Fibroblast of lung (primary cell): ENCODE measurements at regions not wholly inside any gene's neighbourhood (a gene's known extent, or its start where the extent isn't known, plus 50 kb on each side); places are given as distances from the start of the nearest gene placed in this dataset.

Experiments
- DNase-seq, 2 donors: peaks; one replicate each; pipeline versions ENCODE4 v3.0.0 to v3.0.0-alpha.2; 2010; ENCODE audit warnings: low read depth in 2 of 2
- H2AFZ ChIP-seq: 2 replicates; pipeline ENCODE4 v1.5.1; 2012; ENCODE audit warnings: low read length, control low read depth, inconsistent platforms
- H3K27ac ChIP-seq: 2 replicates; pipeline ENCODE4 v1.5.1; 2011; ENCODE audit warnings: low read length, control low read depth; ENCODE audit not compliant: insufficient read depth
- H3K27me3 ChIP-seq: 2 replicates; pipeline ENCODE4 v1.5.1; 2011; ENCODE audit warnings: mild to moderate bottlenecking, low read length; ENCODE audit not compliant: control insufficient read depth, insufficient read depth
- H3K36me3 ChIP-seq: 2 replicates; pipeline ENCODE4 v1.5.1; 2011; ENCODE audit warnings: low read length; ENCODE audit not compliant: control insufficient read depth, insufficient read depth
- H3K4me1 ChIP-seq: 2 replicates; pipeline ENCODE4 v1.5.1; 2011; ENCODE audit warnings: low read length; ENCODE audit not compliant: control insufficient read depth, insufficient read depth; ENCODE audit errors: extremely low read depth
- H3K4me2 ChIP-seq: 2 replicates; pipeline ENCODE4 v1.5.1; 2011; ENCODE audit warnings: low read length, control low read depth; ENCODE audit not compliant: insufficient read depth; ENCODE audit errors: extremely low read depth
- H3K4me3 ChIP-seq, 4 experiments: fragments of 200-600 bp in 1 of 4; sonication (generic) in 1 of 4; replicated peaks in 1 of 4; 2 replicates each; pipeline ENCODE4 v1.5.1; 2011 to 2016; ENCODE audit warnings: low read length in 4 of 4, low read depth in 3 of 4, mild to moderate bottlenecking in 3 of 4, control low read depth in 2 of 4, inconsistent platforms in 1 of 4, mixed read lengths in 1 of 4; ENCODE audit not compliant: insufficient read depth in 1 of 4; ENCODE audit errors: control extremely low read depth in 1 of 4
- H3K79me2 ChIP-seq: 2 replicates; pipeline ENCODE4 v1.5.1; 2012; ENCODE audit warnings: mild to moderate bottlenecking, low read length, inconsistent platforms; ENCODE audit not compliant: control insufficient read depth, insufficient read depth
- H3K9ac ChIP-seq: 2 replicates; pipeline ENCODE4 v1.5.1; 2011; ENCODE audit warnings: mild to moderate bottlenecking, low read length, control low read depth; ENCODE audit not compliant: insufficient read depth
- H3K9me3 ChIP-seq: 2 replicates; pipeline ENCODE4 v1.5.1; 2012; ENCODE audit warnings: low read depth, low read length; ENCODE audit not compliant: control insufficient read depth, insufficient read depth
- H4K20me1 ChIP-seq: 2 replicates; pipeline ENCODE4 v1.5.1; 2011; ENCODE audit warnings: low read length; ENCODE audit not compliant: control insufficient read depth, insufficient read depth; ENCODE audit errors: extremely low read depth
- EZH2 ChIP-seq: IDR thresholded peaks from 2 replicates; pipeline ENCODE4 v1.5.1; 2012; ENCODE audit warnings: low read length, control low read depth, mild to moderate bottlenecking; ENCODE audit errors: missing control alignments
- TF ChIP-seq, protein P1 (sequence below), 2 donors: IDR thresholded peaks in 1 of 2; conservative IDR thresholded peaks in 1 of 2; 1 replicate in 1 of 2; 2 replicates in 1 of 2; pipeline ENCODE4 v1.5.1; 2011 to 2012; ENCODE audit warnings: low read length in 2 of 2, control low read depth in 1 of 2, inconsistent platforms in 1 of 2, low read depth in 1 of 2, mild to moderate bottlenecking in 1 of 2

DNA sequence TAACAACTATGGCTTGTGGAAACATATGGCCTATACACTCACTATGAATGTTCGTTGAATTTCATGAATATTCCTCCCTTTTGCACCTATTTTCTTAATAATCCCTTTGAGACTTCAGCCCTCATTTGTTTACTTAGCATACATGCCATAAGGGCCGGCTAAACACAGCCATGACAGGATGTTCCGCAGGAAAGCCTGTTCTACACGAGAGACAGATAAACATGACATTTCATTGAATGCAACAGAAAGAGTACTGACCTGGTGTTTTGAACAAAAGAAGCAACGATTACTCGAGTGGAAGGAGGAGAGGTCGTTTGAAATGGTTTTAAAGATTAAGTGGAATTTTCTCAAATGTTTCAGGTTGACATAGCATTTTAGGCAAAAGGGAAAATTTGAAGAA, 459.5 kb upstream of the CXADR start:
- DNase-seq: no peak
- Histone ChIP-seq H3K4me2 (no peak overlapping the region), H3K9me3 (no peaks in the 10 kb centered on the region), H3K27ac (no peak overlapping the region), H3K36me3 (no peaks in the 10 kb centered on the region), H2AFZ (no peak overlapping the region), H3K9ac (no peak overlapping the region), H3K4me3 (no peak overlapping the region), H4K20me1 (no peaks in the 10 kb centered on the region), H3K4me1 (no peaks in the 10 kb centered on the region), H3K79me2 (no peaks in the 10 kb centered on the region), H3K27me3 (no peaks in the 10 kb centered on the region)
- TF ChIP-seq, protein P1, sequence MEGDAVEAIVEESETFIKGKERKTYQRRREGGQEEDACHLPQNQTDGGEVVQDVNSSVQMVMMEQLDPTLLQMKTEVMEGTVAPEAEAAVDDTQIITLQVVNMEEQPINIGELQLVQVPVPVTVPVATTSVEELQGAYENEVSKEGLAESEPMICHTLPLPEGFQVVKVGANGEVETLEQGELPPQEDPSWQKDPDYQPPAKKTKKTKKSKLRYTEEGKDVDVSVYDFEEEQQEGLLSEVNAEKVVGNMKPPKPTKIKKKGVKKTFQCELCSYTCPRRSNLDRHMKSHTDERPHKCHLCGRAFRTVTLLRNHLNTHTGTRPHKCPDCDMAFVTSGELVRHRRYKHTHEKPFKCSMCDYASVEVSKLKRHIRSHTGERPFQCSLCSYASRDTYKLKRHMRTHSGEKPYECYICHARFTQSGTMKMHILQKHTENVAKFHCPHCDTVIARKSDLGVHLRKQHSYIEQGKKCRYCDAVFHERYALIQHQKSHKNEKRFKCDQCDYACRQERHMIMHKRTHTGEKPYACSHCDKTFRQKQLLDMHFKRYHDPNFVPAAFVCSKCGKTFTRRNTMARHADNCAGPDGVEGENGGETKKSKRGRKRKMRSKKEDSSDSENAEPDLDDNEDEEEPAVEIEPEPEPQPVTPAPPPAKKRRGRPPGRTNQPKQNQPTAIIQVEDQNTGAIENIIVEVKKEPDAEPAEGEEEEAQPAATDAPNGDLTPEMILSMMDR (conservative IDR thresholded peaks at IDR 0.05 in 1 of 2, IDR thresholded peaks at IDR 0.05 in 1 of 2; ENCODE audit: low read depth in 1 of 2, low read length in 2 of 2): no peak
- TF ChIP-seq EZH2: no peak

DNA sequence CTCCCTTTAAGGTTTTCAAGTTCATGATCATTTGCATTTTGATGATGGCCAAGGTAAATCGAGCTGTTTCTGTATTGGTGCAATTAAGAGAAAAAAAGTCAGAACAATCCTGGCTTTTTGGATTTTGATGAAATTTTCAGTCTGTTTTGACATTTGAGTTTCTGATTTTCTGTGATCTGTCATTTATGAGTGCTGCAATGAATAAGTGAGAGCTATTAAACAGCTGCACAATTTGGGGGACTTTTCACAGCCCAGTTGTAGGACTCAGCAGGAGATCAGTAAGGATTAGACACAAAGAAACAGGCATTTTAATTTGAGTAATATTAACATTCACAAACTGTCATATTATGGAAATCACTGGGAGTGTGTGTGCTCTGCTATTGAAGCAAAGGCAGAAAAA, 452.9 kb upstream of the CXADR start:
- no peak overlapping the region for H3K9ac ChIP-seq
- H3K27me3 ChIP-seq: no peaks in the 10 kb centered on the region
- H3K27ac ChIP-seq: no peak overlapping the region
- H3K79me2 ChIP-seq: no peaks in the 10 kb centered on the region
- no peak overlapping the region for H3K4me3 ChIP-seq
- H4K20me1 ChIP-seq: no peaks in the 10 kb centered on the region
- H3K9me3 ChIP-seq: no peaks in the 10 kb centered on the region
- H2AFZ ChIP-seq: no peak overlapping the region
- no peak for TF ChIP-seq EZH2
- TF ChIP-seq, protein P1 (conservative IDR thresholded peaks at IDR 0.05 in 1 of 2, IDR thresholded peaks at IDR 0.05 in 1 of 2; ENCODE audit: low read depth in 1 of 2, low read length in 2 of 2): no peak
- no peak for DNase-seq
- H3K4me1 ChIP-seq: no peaks in the 10 kb centered on the region
- H3K4me2 ChIP-seq: no peak overlapping the region
- no peaks in the 10 kb centered on the region for H3K36me3 ChIP-seq

DNA sequence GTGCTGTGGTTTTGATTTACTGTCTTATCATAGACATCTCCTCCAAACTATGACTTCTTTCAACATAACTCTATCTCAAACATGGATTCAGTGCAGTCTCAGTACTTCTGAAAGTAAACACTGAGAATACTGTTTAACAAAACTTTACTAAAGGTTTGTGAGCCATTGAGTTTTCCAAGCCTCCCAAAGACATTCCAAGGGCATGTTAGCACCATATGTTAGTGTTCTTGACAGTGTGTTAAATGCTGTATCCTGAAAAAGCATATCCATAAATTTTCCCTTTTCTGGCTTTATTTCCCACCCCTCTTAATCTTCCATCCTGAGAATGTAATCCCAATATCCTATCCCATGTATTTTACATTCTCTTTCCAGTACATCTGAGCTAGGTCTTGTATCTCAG, 446.8 kb upstream of the CXADR start:
- no peaks in the 10 kb centered on the region for H3K9me3 ChIP-seq
- H3K79me2 ChIP-seq: no peaks in the 10 kb centered on the region
- no peak overlapping the region for H3K27ac ChIP-seq
- no peak overlapping the region for H3K9ac ChIP-seq
- H3K4me1 ChIP-seq: no peaks in the 10 kb centered on the region
- H3K4me3 ChIP-seq: no peak overlapping the region
- no peaks in the 10 kb centered on the region for H4K20me1 ChIP-seq
- H3K27me3 ChIP-seq: no peaks in the 10 kb centered on the region
- H2AFZ ChIP-seq: no peak overlapping the region
- no peaks in the 10 kb centered on the region for H3K36me3 ChIP-seq
- DNase-seq: no peak
- H3K4me2 ChIP-seq: no peak overlapping the region
- TF ChIP-seq EZH2: no peak
- TF ChIP-seq, protein P1 (conservative IDR thresholded peaks at IDR 0.05 in 1 of 2, IDR thresholded peaks at IDR 0.05 in 1 of 2; ENCODE audit: low read depth in 1 of 2, low read length in 2 of 2): no peak
